GM21526 (cell line): ENCODE measurements at regions not wholly inside any gene's neighbourhood (a gene's known extent, or its start where the extent isn't known, plus 50 kb on each side); places are given as distances from the start of the nearest gene placed in this dataset.

ENCODE experiments used
- ATAC-seq: cut with Tn5 transposase; IDR thresholded peaks from one replicate; pipeline ENCODE4 v1.9.1; 2021; ENCODE audit warnings: moderate library complexity; ENCODE audit not compliant: unreplicated experiment, low FRiP score

GRCh38 chr6:56297022-56297989 lies 49.9 kb upstream of the COL21A1 start:
- no peak for ATAC-seq
